ENCODE measurements at regions not wholly inside any gene's neighbourhood (a gene's known extent, or its start where the extent isn't known, plus 50 kb on each side); places are given as distances from the start of the nearest gene placed in this dataset.

DNA sequence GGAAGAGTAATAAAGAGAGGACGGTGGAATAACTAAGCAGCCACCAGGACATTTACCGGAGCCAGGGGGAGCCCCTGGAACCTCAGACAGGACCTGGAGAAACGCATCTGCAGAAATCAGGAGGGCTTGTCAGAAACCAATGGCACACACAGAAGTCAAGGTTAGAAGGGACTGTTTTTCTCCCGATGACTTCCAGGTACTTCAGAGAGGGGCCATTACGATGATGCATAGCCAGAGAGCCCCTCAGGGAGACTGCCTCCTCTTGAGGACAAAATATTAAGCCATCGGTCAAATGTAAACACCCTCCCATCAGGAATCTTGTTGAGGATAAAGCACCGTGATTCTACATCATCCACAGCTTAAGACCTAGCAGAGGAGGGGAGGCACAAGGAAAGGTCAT lies 333.6 kb upstream of the CDH5 start:
- no peaks in the 10 kb centered on the region for H4K20me1 ChIP-seq (ENCODE audit: control insufficient read depth, insufficient read depth, low read length, poor library complexity, severe bottlenecking)
- no peaks in the 10 kb centered on the region for H3K4me1 Mint-ChIP-seq

DNA sequence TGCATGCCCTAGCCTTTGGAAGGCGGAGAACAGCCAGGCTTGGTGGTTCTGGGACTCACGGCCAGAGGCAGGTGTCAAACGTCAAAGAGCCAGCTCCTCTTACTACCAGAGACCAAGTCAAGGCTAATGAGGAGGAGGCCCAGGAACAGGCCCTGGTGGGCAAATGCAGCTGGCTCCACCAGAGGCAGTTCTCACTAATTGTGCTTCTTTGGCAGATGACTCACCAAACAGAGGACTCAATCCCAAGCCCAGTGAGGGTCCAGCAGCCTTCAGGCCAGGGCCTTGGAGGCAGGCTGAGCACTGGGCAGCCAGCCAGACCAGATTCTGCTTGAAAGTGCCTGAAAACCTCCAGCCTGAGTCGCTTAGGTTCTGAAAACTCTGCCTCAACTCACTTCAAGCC lies 336.5 kb upstream of the CDH5 start:
- H3K79me2 ChIP-seq (ENCODE audit: control insufficient read depth, insufficient read depth, low read length): no peaks in the 10 kb centered on the region
- POLR2A ChIA-PET: no interaction called here
- H3K36me3 ChIP-seq (replicated peaks in 1 of 2; ENCODE audit: control extremely low read depth in 1 of 2, control insufficient read depth in 1 of 2, extremely low read depth in 1 of 2, insufficient read depth in 2 of 2, low read length in 1 of 2): no peaks in the 10 kb centered on the region
- DNase-seq: no peak
- no peak overlapping the region for H3K4me3 ChIP-seq (ENCODE audit: control extremely low read depth in 1 of 5, extremely low read depth in 1 of 5, insufficient read depth in 1 of 5, low read depth in 2 of 5, low read length in 4 of 5)
- no peak overlapping the region for H3K27ac Mint-ChIP-seq
- CTCF ChIA-PET: no interaction called here
- no peak overlapping the region for H3K27ac ChIP-seq (ENCODE audit: low read length in 2 of 2)
- no peaks in the 10 kb centered on the region for H4K20me1 ChIP-seq (ENCODE audit: control insufficient read depth, insufficient read depth, low read length, poor library complexity, severe bottlenecking)
- H3K27me3 ChIP-seq (replicated peaks in 1 of 4; ENCODE audit: control extremely low read depth in 1 of 4, control insufficient read depth in 3 of 4, insufficient read depth in 4 of 4, low read length in 3 of 4): no peaks in the 10 kb centered on the region
- intact Hi-C loops (cut with micrococcal nuclease): no loop called here
- TF ChIP-seq, protein P1, sequence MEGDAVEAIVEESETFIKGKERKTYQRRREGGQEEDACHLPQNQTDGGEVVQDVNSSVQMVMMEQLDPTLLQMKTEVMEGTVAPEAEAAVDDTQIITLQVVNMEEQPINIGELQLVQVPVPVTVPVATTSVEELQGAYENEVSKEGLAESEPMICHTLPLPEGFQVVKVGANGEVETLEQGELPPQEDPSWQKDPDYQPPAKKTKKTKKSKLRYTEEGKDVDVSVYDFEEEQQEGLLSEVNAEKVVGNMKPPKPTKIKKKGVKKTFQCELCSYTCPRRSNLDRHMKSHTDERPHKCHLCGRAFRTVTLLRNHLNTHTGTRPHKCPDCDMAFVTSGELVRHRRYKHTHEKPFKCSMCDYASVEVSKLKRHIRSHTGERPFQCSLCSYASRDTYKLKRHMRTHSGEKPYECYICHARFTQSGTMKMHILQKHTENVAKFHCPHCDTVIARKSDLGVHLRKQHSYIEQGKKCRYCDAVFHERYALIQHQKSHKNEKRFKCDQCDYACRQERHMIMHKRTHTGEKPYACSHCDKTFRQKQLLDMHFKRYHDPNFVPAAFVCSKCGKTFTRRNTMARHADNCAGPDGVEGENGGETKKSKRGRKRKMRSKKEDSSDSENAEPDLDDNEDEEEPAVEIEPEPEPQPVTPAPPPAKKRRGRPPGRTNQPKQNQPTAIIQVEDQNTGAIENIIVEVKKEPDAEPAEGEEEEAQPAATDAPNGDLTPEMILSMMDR (IDR thresholded peaks at IDR 0.05): no peak
- TF ChIP-seq EZH2 (IDR thresholded peaks at IDR 0.05; ENCODE audit: borderline replicate concordance, insufficient read depth, low read depth, low read length, poor library complexity, severe bottlenecking): no peak
- H3K27me3 Mint-ChIP-seq: peaks cover 6% of the 10 kb centered on the region
- no peak overlapping the region for H3K4me2 ChIP-seq (replicated peaks; ENCODE audit: low read depth, low read length, poor library complexity, severe bottlenecking)
- ATAC-seq (ENCODE audit: low read depth): no peak
- no peak overlapping the region for H2AFZ ChIP-seq (ENCODE audit: insufficient read depth, low read depth, low read length, poor library complexity, severe bottlenecking)
- H3K4me3 Mint-ChIP-seq: no peak overlapping the region
- peaks cover 1% of the 10 kb centered on the region for H3K9me3 Mint-ChIP-seq (ENCODE audit: insufficient read depth)
- H3K4me1 Mint-ChIP-seq: no peaks in the 10 kb centered on the region
- peaks cover 0 to 2% (median 0%) of the 10 kb centered on the region in 3 donors for H3K9me3 ChIP-seq (ENCODE audit: control extremely low read depth in 1 of 3, control insufficient read depth in 2 of 3, insufficient read depth in 1 of 3, low read length in 2 of 3)
- no peak overlapping the region for H3K9ac ChIP-seq (ENCODE audit: low read length)
- H3K4me1 ChIP-seq (ENCODE audit: control insufficient read depth in 2 of 2, insufficient read depth in 2 of 2, low read length in 2 of 2): no peaks in the 10 kb centered on the region
- 100% methylated on average over 1 of the region's 4 CpGs for WGBS (ENCODE audit: insufficient coverage)

More for the DNA sequence above, 333.6 kb upstream of the CDH5 start:
- no peak overlapping the region for H3K4me3 ChIP-seq (ENCODE audit: control extremely low read depth in 1 of 5, extremely low read depth in 1 of 5, insufficient read depth in 1 of 5, low read depth in 2 of 5, low read length in 4 of 5)
- no peaks in the 10 kb centered on the region for H3K4me1 ChIP-seq (ENCODE audit: control insufficient read depth in 2 of 2, insufficient read depth in 2 of 2, low read length in 2 of 2)
- peaks cover 1% of the 10 kb centered on the region for H3K9me3 Mint-ChIP-seq (ENCODE audit: insufficient read depth)
- peaks cover 6% of the 10 kb centered on the region for H3K27me3 Mint-ChIP-seq
- no peak overlapping the region for H3K27ac ChIP-seq (ENCODE audit: low read length in 2 of 2)
- H2AFZ ChIP-seq (ENCODE audit: insufficient read depth, low read depth, low read length, poor library complexity, severe bottlenecking): no peak overlapping the region
- no peaks in the 10 kb centered on the region for H3K36me3 ChIP-seq (replicated peaks in 1 of 2; ENCODE audit: control extremely low read depth in 1 of 2, control insufficient read depth in 1 of 2, extremely low read depth in 1 of 2, insufficient read depth in 2 of 2, low read length in 1 of 2)
- H3K9me3 ChIP-seq (ENCODE audit: control extremely low read depth in 1 of 3, control insufficient read depth in 2 of 3, insufficient read depth in 1 of 3, low read length in 2 of 3): no peaks in the 10 kb centered on the region
- H3K9ac ChIP-seq (ENCODE audit: low read length): no peak overlapping the region
- ChIA-PET CTCF (no interaction called here), POLR2A (no interaction called here)
- H3K79me2 ChIP-seq (ENCODE audit: control insufficient read depth, insufficient read depth, low read length): no peaks in the 10 kb centered on the region
- no peak overlapping the region for H3K27ac Mint-ChIP-seq
- H3K27me3 ChIP-seq (replicated peaks in 1 of 4; ENCODE audit: control extremely low read depth in 1 of 4, control insufficient read depth in 3 of 4, insufficient read depth in 4 of 4, low read length in 3 of 4): no peaks in the 10 kb centered on the region
- DNase-seq (no peak), ATAC-seq (ENCODE audit: low read depth) (no peak)
- 90% methylated on average over 5 of the region's 7 CpGs for WGBS (ENCODE audit: insufficient coverage)
- no peak overlapping the region for H3K4me2 ChIP-seq (replicated peaks; ENCODE audit: low read depth, low read length, poor library complexity, severe bottlenecking)
- no peak overlapping the region for H3K4me3 Mint-ChIP-seq
- TF ChIP-seq EZH2 (IDR thresholded peaks at IDR 0.05; ENCODE audit: borderline replicate concordance, insufficient read depth, low read depth, low read length, poor library complexity, severe bottlenecking): no peak
- TF ChIP-seq, protein P1 (IDR thresholded peaks at IDR 0.05): no peak
- intact Hi-C loops (cut with micrococcal nuclease): no loop called here
